ENCODE measurements at regions not wholly inside any gene's neighbourhood (a gene's known extent, or its start where the extent isn't known, plus 50 kb on each side); places are given as distances from the start of the nearest gene placed in this dataset.

DNA sequence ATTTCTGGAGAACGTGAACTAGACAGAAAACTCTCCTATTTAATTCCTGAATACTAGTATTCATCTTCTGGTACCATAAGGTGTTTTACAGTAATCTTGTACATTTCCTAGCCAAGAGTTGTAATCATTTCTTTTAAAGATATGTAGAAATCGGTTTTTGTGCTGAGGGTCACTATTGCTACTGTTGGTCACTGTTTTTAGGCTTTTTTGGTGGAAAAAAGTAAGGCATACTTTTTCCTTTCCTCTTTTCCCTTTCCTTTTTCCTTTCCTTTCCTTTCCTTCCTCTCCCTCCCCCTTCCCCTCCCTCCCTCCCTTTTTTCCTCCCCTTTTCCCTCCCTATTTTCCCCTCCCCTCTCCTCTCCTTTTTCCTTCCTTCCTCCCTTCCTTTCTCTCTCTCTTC is 706.4 kb upstream of the GOT2 start:
- TF ChIP-seq CREB1 (CRISPR knock-in tag; IDR thresholded peaks at IDR 0.05; ENCODE audit: low read depth), result no peak
- TF ChIP-seq ZNF331 (CRISPR knock-in tag; IDR thresholded peaks at IDR 0.05; ENCODE audit: low read depth), result no peak
- TF ChIP-seq, protein P1, sequence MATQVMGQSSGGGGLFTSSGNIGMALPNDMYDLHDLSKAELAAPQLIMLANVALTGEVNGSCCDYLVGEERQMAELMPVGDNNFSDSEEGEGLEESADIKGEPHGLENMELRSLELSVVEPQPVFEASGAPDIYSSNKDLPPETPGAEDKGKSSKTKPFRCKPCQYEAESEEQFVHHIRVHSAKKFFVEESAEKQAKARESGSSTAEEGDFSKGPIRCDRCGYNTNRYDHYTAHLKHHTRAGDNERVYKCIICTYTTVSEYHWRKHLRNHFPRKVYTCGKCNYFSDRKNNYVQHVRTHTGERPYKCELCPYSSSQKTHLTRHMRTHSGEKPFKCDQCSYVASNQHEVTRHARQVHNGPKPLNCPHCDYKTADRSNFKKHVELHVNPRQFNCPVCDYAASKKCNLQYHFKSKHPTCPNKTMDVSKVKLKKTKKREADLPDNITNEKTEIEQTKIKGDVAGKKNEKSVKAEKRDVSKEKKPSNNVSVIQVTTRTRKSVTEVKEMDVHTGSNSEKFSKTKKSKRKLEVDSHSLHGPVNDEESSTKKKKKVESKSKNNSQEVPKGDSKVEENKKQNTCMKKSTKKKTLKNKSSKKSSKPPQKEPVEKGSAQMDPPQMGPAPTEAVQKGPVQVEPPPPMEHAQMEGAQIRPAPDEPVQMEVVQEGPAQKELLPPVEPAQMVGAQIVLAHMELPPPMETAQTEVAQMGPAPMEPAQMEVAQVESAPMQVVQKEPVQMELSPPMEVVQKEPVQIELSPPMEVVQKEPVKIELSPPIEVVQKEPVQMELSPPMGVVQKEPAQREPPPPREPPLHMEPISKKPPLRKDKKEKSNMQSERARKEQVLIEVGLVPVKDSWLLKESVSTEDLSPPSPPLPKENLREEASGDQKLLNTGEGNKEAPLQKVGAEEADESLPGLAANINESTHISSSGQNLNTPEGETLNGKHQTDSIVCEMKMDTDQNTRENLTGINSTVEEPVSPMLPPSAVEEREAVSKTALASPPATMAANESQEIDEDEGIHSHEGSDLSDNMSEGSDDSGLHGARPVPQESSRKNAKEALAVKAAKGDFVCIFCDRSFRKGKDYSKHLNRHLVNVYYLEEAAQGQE (IDR thresholded peaks at IDR 0.05; ENCODE audit: unreplicated experiment), result no peak
- TF ChIP-seq, protein P2, sequence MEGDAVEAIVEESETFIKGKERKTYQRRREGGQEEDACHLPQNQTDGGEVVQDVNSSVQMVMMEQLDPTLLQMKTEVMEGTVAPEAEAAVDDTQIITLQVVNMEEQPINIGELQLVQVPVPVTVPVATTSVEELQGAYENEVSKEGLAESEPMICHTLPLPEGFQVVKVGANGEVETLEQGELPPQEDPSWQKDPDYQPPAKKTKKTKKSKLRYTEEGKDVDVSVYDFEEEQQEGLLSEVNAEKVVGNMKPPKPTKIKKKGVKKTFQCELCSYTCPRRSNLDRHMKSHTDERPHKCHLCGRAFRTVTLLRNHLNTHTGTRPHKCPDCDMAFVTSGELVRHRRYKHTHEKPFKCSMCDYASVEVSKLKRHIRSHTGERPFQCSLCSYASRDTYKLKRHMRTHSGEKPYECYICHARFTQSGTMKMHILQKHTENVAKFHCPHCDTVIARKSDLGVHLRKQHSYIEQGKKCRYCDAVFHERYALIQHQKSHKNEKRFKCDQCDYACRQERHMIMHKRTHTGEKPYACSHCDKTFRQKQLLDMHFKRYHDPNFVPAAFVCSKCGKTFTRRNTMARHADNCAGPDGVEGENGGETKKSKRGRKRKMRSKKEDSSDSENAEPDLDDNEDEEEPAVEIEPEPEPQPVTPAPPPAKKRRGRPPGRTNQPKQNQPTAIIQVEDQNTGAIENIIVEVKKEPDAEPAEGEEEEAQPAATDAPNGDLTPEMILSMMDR (conservative IDR thresholded peaks at IDR 0.05; ENCODE audit: low read depth in 2 of 2), result no peak
- TF ChIP-seq POLR2AphosphoS5 (IDR thresholded peaks at IDR 0.05; ENCODE audit: low read depth), result no peak
